H1 (cell line): ENCODE measurements at regions not wholly inside any gene's neighbourhood (a gene's known extent, or its start where the extent isn't known, plus 50 kb on each side); places are given as distances from the start of the nearest gene placed in this dataset.

Source experiments
- BCL11A ChIP-seq, 2 experiments: IDR thresholded peaks; one replicate each; pipeline ENCODE4 v1.6.1; 2011; ENCODE audit warnings: low read depth in 2 of 2, low read length in 2 of 2, mild to moderate bottlenecking in 2 of 2
- RAD21 ChIP-seq, 2 experiments: IDR thresholded peaks in 1 of 2; conservative IDR thresholded peaks in 1 of 2; 2 replicates each; pipeline ENCODE4 v1.6.1; 2011; ENCODE audit warnings: low read depth in 2 of 2, low read length in 2 of 2, improper control_type of control experiment in 1 of 2, inconsistent platforms in 1 of 2, mild to moderate bottlenecking in 1 of 2, moderate library complexity in 1 of 2
- RBBP5 ChIP-seq: IDR thresholded peaks from 2 replicates; pipeline ENCODE4 v1.7.1; 2012; ENCODE audit warnings: low read depth, mild to moderate bottlenecking, inconsistent platforms, low read length, moderate library complexity, borderline replicate concordance
- TF ChIP-seq, protein P1 (sequence below): fragments of 300-600 bp; sonication (generic); IDR thresholded peaks from 2 replicates; pipeline ENCODE4 v1.7.1; 2012; ENCODE audit warnings: low read length, moderate library complexity, mild to moderate bottlenecking, inconsistent platforms; ENCODE audit not compliant: insufficient replicate concordance
- TF ChIP-seq, protein P2 (sequence below): IDR thresholded peaks from 2 replicates; pipeline ENCODE4 v1.6.1; 2011; ENCODE audit warnings: low read length, improper control_type of control experiment

DNA sequence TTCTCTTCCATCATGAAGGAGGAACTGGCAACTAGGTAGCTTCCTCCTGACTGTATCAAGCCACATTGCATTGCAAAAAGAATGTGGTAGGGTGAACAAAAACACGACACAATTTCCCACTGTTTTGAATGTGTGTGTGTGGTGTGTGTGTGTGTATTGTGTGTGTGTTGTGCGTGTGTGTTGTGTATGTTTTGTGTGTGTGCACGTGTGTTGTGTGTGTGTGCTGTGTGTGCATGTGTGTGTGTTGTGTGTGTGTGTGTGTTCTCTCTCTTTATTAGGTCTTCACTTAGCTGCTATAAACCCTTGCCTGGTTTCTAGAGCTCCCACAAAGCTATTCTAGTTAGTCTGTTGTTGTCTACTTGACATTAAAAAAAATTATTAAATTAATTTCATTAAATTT lies 550.0 kb upstream of the GYPC start (continued):
- TF ChIP-seq, protein P1, sequence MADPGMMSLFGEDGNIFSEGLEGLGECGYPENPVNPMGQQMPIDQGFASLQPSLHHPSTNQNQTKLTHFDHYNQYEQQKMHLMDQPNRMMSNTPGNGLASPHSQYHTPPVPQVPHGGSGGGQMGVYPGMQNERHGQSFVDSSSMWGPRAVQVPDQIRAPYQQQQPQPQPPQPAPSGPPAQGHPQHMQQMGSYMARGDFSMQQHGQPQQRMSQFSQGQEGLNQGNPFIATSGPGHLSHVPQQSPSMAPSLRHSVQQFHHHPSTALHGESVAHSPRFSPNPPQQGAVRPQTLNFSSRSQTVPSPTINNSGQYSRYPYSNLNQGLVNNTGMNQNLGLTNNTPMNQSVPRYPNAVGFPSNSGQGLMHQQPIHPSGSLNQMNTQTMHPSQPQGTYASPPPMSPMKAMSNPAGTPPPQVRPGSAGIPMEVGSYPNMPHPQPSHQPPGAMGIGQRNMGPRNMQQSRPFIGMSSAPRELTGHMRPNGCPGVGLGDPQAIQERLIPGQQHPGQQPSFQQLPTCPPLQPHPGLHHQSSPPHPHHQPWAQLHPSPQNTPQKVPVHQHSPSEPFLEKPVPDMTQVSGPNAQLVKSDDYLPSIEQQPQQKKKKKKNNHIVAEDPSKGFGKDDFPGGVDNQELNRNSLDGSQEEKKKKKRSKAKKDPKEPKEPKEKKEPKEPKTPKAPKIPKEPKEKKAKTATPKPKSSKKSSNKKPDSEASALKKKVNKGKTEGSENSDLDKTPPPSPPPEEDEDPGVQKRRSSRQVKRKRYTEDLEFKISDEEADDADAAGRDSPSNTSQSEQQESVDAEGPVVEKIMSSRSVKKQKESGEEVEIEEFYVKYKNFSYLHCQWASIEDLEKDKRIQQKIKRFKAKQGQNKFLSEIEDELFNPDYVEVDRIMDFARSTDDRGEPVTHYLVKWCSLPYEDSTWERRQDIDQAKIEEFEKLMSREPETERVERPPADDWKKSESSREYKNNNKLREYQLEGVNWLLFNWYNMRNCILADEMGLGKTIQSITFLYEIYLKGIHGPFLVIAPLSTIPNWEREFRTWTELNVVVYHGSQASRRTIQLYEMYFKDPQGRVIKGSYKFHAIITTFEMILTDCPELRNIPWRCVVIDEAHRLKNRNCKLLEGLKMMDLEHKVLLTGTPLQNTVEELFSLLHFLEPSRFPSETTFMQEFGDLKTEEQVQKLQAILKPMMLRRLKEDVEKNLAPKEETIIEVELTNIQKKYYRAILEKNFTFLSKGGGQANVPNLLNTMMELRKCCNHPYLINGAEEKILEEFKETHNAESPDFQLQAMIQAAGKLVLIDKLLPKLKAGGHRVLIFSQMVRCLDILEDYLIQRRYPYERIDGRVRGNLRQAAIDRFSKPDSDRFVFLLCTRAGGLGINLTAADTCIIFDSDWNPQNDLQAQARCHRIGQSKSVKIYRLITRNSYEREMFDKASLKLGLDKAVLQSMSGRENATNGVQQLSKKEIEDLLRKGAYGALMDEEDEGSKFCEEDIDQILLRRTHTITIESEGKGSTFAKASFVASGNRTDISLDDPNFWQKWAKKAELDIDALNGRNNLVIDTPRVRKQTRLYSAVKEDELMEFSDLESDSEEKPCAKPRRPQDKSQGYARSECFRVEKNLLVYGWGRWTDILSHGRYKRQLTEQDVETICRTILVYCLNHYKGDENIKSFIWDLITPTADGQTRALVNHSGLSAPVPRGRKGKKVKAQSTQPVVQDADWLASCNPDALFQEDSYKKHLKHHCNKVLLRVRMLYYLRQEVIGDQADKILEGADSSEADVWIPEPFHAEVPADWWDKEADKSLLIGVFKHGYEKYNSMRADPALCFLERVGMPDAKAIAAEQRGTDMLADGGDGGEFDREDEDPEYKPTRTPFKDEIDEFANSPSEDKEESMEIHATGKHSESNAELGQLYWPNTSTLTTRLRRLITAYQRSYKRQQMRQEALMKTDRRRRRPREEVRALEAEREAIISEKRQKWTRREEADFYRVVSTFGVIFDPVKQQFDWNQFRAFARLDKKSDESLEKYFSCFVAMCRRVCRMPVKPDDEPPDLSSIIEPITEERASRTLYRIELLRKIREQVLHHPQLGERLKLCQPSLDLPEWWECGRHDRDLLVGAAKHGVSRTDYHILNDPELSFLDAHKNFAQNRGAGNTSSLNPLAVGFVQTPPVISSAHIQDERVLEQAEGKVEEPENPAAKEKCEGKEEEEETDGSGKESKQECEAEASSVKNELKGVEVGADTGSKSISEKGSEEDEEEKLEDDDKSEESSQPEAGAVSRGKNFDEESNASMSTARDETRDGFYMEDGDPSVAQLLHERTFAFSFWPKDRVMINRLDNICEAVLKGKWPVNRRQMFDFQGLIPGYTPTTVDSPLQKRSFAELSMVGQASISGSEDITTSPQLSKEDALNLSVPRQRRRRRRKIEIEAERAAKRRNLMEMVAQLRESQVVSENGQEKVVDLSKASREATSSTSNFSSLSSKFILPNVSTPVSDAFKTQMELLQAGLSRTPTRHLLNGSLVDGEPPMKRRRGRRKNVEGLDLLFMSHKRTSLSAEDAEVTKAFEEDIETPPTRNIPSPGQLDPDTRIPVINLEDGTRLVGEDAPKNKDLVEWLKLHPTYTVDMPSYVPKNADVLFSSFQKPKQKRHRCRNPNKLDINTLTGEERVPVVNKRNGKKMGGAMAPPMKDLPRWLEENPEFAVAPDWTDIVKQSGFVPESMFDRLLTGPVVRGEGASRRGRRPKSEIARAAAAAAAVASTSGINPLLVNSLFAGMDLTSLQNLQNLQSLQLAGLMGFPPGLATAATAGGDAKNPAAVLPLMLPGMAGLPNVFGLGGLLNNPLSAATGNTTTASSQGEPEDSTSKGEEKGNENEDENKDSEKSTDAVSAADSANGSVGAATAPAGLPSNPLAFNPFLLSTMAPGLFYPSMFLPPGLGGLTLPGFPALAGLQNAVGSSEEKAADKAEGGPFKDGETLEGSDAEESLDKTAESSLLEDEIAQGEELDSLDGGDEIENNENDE, result no peak
- TF ChIP-seq, protein P2, sequence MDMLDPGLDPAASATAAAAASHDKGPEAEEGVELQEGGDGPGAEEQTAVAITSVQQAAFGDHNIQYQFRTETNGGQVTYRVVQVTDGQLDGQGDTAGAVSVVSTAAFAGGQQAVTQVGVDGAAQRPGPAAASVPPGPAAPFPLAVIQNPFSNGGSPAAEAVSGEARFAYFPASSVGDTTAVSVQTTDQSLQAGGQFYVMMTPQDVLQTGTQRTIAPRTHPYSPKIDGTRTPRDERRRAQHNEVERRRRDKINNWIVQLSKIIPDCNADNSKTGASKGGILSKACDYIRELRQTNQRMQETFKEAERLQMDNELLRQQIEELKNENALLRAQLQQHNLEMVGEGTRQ, result no peak
- no peak for TF ChIP-seq RBBP5
- no peak for TF ChIP-seq BCL11A (IDR thresholded peaks at IDR 0.05; ENCODE audit: low read depth in 2 of 2, low read length in 2 of 2)
- no peak for TF ChIP-seq RAD21 (IDR thresholded peaks at IDR 0.05 in 1 of 2, conservative IDR thresholded peaks at IDR 0.05 in 1 of 2; ENCODE audit: low read depth in 2 of 2, low read length in 2 of 2)
